ENCODE measurements at regions not wholly inside any gene's neighbourhood (a gene's known extent, or its start where the extent isn't known, plus 50 kb on each side); places are given as distances from the start of the nearest gene placed in this dataset.
"Not testable (repeated sequence)": the region's sequence is repeated elsewhere in the genome, so short reads cannot be mapped to it uniquely, and the experiment has no call there.

- TF ChIP-seq EZH2 (IDR thresholded peaks at IDR 0.05; ENCODE audit: insufficient read depth, poor library complexity, severe bottlenecking); EZH2phosphoT487 (IDR thresholded peaks at IDR 0.05; ENCODE audit: insufficient read depth, low read depth): not testable (repeated sequence)
Measured at GRCh38 chr5:9807366-9807765, 177.2 kb upstream of the TAS2R1 start.

Measured in GM23248 (cell line).